SH-SY5Y (cell line): ENCODE measurements at regions not wholly inside any gene's neighbourhood (a gene's known extent, or its start where the extent isn't known, plus 50 kb on each side); places are given as distances from the start of the nearest gene placed in this dataset.

ENCODE experiments used
- GATA2 ChIP-seq: IDR thresholded peaks from 2 replicates; pipeline ENCODE4 v1.6.1; 2011; ENCODE audit warnings: mild to moderate bottlenecking, low read depth, low read length
- GATA3 ChIP-seq: IDR thresholded peaks from 2 replicates; pipeline ENCODE4 v1.6.1; 2011; ENCODE audit warnings: low read depth, mild to moderate bottlenecking, low read length, moderate library complexity

DNA sequence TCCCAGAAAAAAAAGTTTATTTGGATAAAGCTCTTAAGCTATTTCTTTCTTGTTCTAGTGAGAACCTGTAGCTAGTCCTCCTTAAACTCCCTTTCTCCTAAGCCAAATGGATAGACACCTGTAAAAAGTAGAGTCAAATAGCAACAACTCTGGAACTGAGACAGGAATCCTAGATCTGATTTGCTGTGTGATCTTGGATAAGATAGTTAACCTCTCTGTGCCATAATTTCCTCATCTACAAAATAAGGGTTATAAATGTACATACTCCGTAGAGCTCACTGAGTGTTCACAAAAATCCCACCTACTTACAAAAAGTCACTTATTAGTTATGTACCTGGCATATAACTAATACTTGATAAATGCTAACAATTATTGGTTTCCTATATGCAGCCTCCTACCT, 270.3 kb downstream of the ABCC12 start:
- TF ChIP-seq GATA3, result no peak
- TF ChIP-seq GATA2, result no peak
